Coronary artery (tissue), 2 donors: ENCODE measurements at regions not wholly inside any gene's neighbourhood (a gene's known extent, or its start where the extent isn't known, plus 50 kb on each side); places are given as distances from the start of the nearest gene placed in this dataset.

Experiments used
- DNase-seq: peaks from one replicate; pipeline ENCODE4 v3.0.0-alpha.2; 2017; ENCODE audit warnings: low spot score
- H3K27ac ChIP-seq, 2 donors: fragments of 200-600 bp; sonication (generic); one replicate each; pipeline ENCODE4 v1.5.1; 2016 to 2019
- H3K4me3 ChIP-seq: fragments of 200-600 bp; sonication (generic); 2 replicates; pipeline ENCODE4 v1.5.1; 2016; ENCODE audit warnings: mild to moderate bottlenecking, moderate library complexity
- CTCF ChIP-seq: fragments of 200-600 bp; sonication (generic); IDR thresholded peaks from one replicate; pipeline ENCODE4 v1.5.1; 2019; ENCODE audit warnings: antibody characterized with exemption

GRCh38 chr12:90017316-90017715 is 308.7 kb upstream of the ATP2B1 start:
- Histone ChIP-seq H3K4me3 (no peak overlapping the region), H3K27ac (no peak overlapping the region)
- no peak for DNase-seq
- TF ChIP-seq CTCF: no peak

DNA sequence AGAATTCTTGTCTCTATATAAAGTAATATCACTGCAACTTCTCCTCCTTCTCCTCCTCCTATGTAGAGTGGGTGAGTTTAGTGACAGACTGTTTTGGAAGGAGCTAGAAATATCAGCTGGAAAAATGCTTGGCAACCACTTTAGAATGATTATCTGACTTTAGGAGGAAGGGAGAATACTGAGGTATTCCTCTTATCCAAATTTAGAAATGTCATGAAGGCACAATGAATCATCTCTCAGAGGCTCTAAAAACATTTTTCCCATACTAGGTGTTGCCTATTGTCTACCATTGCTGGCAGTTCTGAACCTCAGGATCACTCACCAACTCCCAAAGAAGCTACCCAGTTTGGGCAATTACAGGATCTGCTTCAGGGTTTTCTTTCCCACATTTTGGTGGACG is 306.6 kb upstream of the ATP2B1 start:
- no peak overlapping the region for H3K27ac ChIP-seq
- no peak for DNase-seq
- no peak for TF ChIP-seq CTCF
- no peak overlapping the region for H3K4me3 ChIP-seq

DNA sequence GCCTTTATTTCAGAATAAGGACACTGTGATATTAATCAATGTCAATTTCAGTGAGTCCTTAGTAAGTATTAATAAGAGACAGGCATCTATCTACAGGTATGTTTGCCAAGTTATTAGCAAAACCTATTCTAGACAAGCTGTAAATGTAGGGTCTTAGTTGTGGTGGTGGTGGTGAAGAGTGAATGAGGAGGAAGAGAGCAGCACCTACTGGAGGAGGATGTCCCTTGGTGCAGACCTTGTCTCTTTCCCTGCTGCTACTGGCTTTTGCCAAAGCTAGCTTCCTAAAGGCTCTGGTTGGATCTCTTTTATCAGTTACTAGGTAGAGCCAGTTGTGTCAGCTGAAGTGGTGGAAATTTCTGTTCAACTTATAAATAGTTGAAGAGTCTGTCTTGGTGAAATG is 304.8 kb upstream of the ATP2B1 start:
- DNase-seq: no peak
- TF ChIP-seq CTCF: no peak
- H3K4me3 ChIP-seq: no peak overlapping the region
- H3K27ac ChIP-seq: no peak overlapping the region

GRCh38 chr12:90010089-90010488 is 301.5 kb upstream of the ATP2B1 start:
- DNase-seq: no peak
- no peak overlapping the region for H3K4me3 ChIP-seq
- H3K27ac ChIP-seq: no peak overlapping the region
- TF ChIP-seq CTCF: no peak

DNA sequence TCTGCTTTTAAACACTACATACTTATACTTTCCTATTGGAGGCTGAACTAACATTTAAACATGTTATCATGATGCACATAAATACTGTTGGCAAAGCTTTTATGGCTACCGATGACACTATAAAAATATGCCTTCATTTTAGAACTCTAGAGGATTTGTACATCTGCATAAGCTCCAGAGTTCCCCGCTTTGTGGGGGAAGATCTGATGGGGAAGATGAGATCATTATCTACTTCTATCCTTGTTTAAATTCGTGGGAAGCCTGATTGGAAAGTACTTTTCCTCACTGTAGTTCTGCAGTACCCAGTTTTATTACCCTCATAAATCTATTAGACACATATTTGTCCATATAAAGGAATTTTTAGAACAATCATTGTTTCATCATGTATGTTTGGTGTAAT is 299.6 kb upstream of the ATP2B1 start:
- DNase-seq: no peak
- no peak overlapping the region for H3K27ac ChIP-seq
- no peak for TF ChIP-seq CTCF
- no peak overlapping the region for H3K4me3 ChIP-seq

DNA sequence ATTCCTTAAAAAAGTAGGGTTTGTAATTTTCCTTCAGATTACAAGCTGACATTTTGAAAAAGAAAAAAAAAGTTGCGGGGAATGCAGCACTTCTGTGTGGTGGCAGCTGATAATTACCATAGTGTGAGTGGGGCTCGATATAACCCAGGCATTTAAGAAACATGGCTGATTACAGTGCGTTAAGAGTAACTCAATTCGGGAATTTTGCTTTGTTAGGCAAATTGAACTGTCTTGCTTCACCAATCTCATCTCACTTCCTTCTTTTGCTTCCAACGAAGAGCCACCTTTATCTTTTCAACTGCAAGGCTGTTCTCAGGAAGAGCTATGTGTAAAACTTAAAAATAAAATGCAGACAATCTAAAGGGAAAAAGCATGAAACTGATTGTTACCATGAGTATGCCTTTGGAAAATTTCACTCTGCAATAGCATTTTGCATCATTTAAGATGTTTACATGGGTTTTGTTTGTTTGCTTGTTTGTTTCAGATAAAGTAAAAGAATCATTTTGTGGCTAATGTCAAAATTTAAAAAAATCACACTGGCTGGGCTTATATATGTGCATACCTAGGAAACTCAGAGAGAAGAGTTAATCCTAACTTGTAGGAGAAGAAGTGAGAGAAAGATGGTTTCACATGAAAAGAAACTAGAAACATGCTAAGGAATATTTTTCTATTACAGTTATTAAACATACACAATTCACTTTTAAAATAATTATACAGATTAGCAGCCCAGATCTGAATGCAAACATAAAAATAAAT is 295.9 kb upstream of the ATP2B1 start:
- Histone ChIP-seq H3K27ac (no peak overlapping the region), H3K4me3 (no peak overlapping the region)
- DNase-seq: no peak
- no peak for TF ChIP-seq CTCF

- Histone ChIP-seq H3K4me3 (no peak overlapping the region), H3K27ac (no peak overlapping the region)
- TF ChIP-seq CTCF: no peak
- DNase-seq: no peak
Observed at GRCh38 chr12:90003688-90004087, 295.1 kb upstream of the ATP2B1 start.
